ENCODE measurements at regions not wholly inside any gene's neighbourhood (a gene's known extent, or its start where the extent isn't known, plus 50 kb on each side); places are given as distances from the start of the nearest gene placed in this dataset.

DNA sequence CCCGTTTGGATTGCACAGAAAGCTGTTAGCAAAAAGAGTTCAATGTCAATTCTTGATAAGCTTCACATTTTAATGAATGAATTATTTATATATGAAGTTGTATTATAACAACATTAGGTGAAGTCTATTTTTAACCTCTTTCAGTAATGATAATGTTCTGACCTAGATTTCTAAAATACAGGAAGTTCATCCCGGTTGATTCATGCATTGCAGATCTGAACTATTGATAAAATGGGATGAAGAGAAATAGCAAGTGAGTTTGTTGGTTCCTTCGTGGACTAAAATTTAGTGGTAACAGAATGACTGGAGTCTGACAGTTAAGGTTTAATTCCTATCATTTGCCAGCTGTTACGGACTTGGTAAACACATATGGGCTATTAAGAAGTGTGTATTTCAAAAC, 180.5 kb downstream of the PCSK1 start:
- no peak for TF ChIP-seq POLR2A (IDR thresholded peaks at IDR 0.05)
- TF ChIP-seq, protein P1, sequence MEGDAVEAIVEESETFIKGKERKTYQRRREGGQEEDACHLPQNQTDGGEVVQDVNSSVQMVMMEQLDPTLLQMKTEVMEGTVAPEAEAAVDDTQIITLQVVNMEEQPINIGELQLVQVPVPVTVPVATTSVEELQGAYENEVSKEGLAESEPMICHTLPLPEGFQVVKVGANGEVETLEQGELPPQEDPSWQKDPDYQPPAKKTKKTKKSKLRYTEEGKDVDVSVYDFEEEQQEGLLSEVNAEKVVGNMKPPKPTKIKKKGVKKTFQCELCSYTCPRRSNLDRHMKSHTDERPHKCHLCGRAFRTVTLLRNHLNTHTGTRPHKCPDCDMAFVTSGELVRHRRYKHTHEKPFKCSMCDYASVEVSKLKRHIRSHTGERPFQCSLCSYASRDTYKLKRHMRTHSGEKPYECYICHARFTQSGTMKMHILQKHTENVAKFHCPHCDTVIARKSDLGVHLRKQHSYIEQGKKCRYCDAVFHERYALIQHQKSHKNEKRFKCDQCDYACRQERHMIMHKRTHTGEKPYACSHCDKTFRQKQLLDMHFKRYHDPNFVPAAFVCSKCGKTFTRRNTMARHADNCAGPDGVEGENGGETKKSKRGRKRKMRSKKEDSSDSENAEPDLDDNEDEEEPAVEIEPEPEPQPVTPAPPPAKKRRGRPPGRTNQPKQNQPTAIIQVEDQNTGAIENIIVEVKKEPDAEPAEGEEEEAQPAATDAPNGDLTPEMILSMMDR (IDR thresholded peaks at IDR 0.05) = no peak

Measured in stomach (tissue), 4 donors.